ENCODE measurements at regions not wholly inside any gene's neighbourhood (a gene's known extent, or its start where the extent isn't known, plus 50 kb on each side); places are given as distances from the start of the nearest gene placed in this dataset.

- no peak overlapping the region for H3K4me3 ChIP-seq (ENCODE audit: low read depth, low read length)
- DNase-seq (ENCODE audit: low read depth): no peak
- TF ChIP-seq CTCF (IDR thresholded peaks at IDR 0.05; ENCODE audit: insufficient read depth, low read length): no peak
Observed at GRCh38 chr5:65077653-65078052, 308.9 kb downstream of the CWC27 start.

GRCh38 chr5:65078331-65078730 is 309.6 kb downstream of the CWC27 start:
- H3K4me3 ChIP-seq (ENCODE audit: low read depth, low read length): no peak overlapping the region
- DNase-seq (ENCODE audit: low read depth): no peak
- no peak for TF ChIP-seq CTCF (IDR thresholded peaks at IDR 0.05; ENCODE audit: insufficient read depth, low read length)

GRCh38 chr5:65081071-65081470 is 312.3 kb downstream of the CWC27 start:
- no peak for TF ChIP-seq CTCF (IDR thresholded peaks at IDR 0.05; ENCODE audit: insufficient read depth, low read length)
- DNase-seq (ENCODE audit: low read depth): no peak
- H3K4me3 ChIP-seq (ENCODE audit: low read depth, low read length): no peak overlapping the region

- DNase-seq (ENCODE audit: low read depth): no peak
- no peak overlapping the region for H3K4me3 ChIP-seq (ENCODE audit: low read depth, low read length)
- TF ChIP-seq CTCF (IDR thresholded peaks at IDR 0.05; ENCODE audit: insufficient read depth, low read length): no peak
Observed at GRCh38 chr5:65084795-65085515, 316.2 kb downstream of the CWC27 start.

GRCh38 chr5:65085516-65085850 is 316.8 kb downstream of the CWC27 start:
- no peak for DNase-seq (ENCODE audit: low read depth)
- no peak for TF ChIP-seq CTCF (IDR thresholded peaks at IDR 0.05; ENCODE audit: insufficient read depth, low read length)
- H3K4me3 ChIP-seq (ENCODE audit: low read depth, low read length): no peak overlapping the region

GRCh38 chr5:65086234-65086890 is 317.6 kb downstream of the CWC27 start:
- DNase-seq (ENCODE audit: low read depth): no peak
- TF ChIP-seq CTCF (IDR thresholded peaks at IDR 0.05; ENCODE audit: insufficient read depth, low read length): no peak
- no peak overlapping the region for H3K4me3 ChIP-seq (ENCODE audit: low read depth, low read length)

All from fibroblast of the aortic adventitia (primary cell).